ENCODE measurements at regions not wholly inside any gene's neighbourhood (a gene's known extent, or its start where the extent isn't known, plus 50 kb on each side); places are given as distances from the start of the nearest gene placed in this dataset.

GRCh38 chr1:234899730-234900072, 228.9 kb downstream of the TOMM20 start:
- H3K27ac ChIP-seq: peak overlapping the region; percentile 64 to 87 (median 82)
- H3K36me3 ChIP-seq: no peaks in the 10 kb centered on the region
- WGBS, 2 donors: 79 to 85% methylated on average over 13 of the region's 13 CpGs
- H3K9me3 ChIP-seq: no peaks in the 10 kb centered on the region
- TF ChIP-seq CTCF (IDR thresholded peaks at IDR 0.05): no peak
- H3K4me3 ChIP-seq: no peak overlapping the region
- H3K4me1 ChIP-seq: peaks cover 15 to 47% (median 24%) of the 10 kb centered on the region in 9 donors
- intact Hi-C loops (cut with DNase I): loop anchor here in 4 of 10 donors (5.0 to 10.0 kb wide), 4 partner anchors 98 to 177 kb away; no protein-coding TSS in a partner anchor
- no peaks in the 10 kb centered on the region for H3K27me3 ChIP-seq
- peak in 5 of 8 donors; percentile 6 to 13 (median 9) for ATAC-seq
- DNase-seq: no peak

GRCh38 chr1:234899041-234899729, 229.5 kb downstream of the TOMM20 start:
- H3K4me1 ChIP-seq: peaks cover 15 to 52% (median 29%) of the 10 kb centered on the region in 9 donors
- 39 to 63% methylated on average over 11 of the region's 11 CpGs for WGBS, 2 donors
- H3K9me3 ChIP-seq: no peaks in the 10 kb centered on the region
- DNase-seq (peak in 1 of 2 donors; percentile 71), ATAC-seq (peak; percentile 68 to 83 (median 76))
- H3K4me3 ChIP-seq: no peak overlapping the region
- H3K36me3 ChIP-seq: no peaks in the 10 kb centered on the region
- no peak for TF ChIP-seq CTCF (IDR thresholded peaks at IDR 0.05)
- no peaks in the 10 kb centered on the region for H3K27me3 ChIP-seq
- intact Hi-C loops (cut with DNase I): loop anchor here in 4 of 10 donors (5.0 to 10.0 kb wide), 4 partner anchors 98 to 177 kb away; no protein-coding TSS in a partner anchor
- H3K27ac ChIP-seq: peak overlapping the region; percentile 64 to 87 (median 82)

- H3K27me3 ChIP-seq: no peaks in the 10 kb centered on the region
- DNase-seq (no peak), ATAC-seq (no peak)
- no peaks in the 10 kb centered on the region for H3K9me3 ChIP-seq
- no peak overlapping the region for H3K4me3 ChIP-seq
- intact Hi-C loops (cut with DNase I): loop anchor here in 4 of 10 donors (5.0 to 10.0 kb wide), 4 partner anchors 99 to 176 kb away; no protein-coding TSS in a partner anchor
- H3K27ac ChIP-seq: peak overlapping the region; percentile 64 to 87 (median 82)
- peaks cover 15 to 59% (median 35%) of the 10 kb centered on the region in 9 donors for H3K4me1 ChIP-seq
- 78 to 79% methylated on average over 9 of the region's 9 CpGs for WGBS, 2 donors
- no peaks in the 10 kb centered on the region for H3K36me3 ChIP-seq
- no peak for TF ChIP-seq CTCF (IDR thresholded peaks at IDR 0.05)
Observed at GRCh38 chr1:234898455-234899033, 230.1 kb downstream of the TOMM20 start.

GRCh38 chr1:234897754-234898454, 230.7 kb downstream of the TOMM20 start:
- 67 to 78% methylated on average over 10 of the region's 10 CpGs for WGBS, 2 donors
- no peak overlapping the region for H3K4me3 ChIP-seq
- no peak for DNase-seq
- no peaks in the 10 kb centered on the region for H3K36me3 ChIP-seq
- H3K27me3 ChIP-seq: no peaks in the 10 kb centered on the region
- peaks cover 15 to 65% (median 40%) of the 10 kb centered on the region in 9 donors for H3K4me1 ChIP-seq
- no peaks in the 10 kb centered on the region for H3K9me3 ChIP-seq
- ATAC-seq: peak; percentile 36 to 83 (median 66)
- TF ChIP-seq CTCF (IDR thresholded peaks at IDR 0.05): no peak
- intact Hi-C loops (cut with DNase I): loop anchor here in 4 of 10 donors (5.0 to 10.0 kb wide), 4 partner anchors 99 to 177 kb away; no protein-coding TSS in a partner anchor
- H3K27ac ChIP-seq: peak overlapping the region; percentile 27 to 87 (median 82)

Data from heart right ventricle (tissue), 16 donors.